ENCODE measurements at regions not wholly inside any gene's neighbourhood (a gene's known extent, or its start where the extent isn't known, plus 50 kb on each side); places are given as distances from the start of the nearest gene placed in this dataset.

DNA sequence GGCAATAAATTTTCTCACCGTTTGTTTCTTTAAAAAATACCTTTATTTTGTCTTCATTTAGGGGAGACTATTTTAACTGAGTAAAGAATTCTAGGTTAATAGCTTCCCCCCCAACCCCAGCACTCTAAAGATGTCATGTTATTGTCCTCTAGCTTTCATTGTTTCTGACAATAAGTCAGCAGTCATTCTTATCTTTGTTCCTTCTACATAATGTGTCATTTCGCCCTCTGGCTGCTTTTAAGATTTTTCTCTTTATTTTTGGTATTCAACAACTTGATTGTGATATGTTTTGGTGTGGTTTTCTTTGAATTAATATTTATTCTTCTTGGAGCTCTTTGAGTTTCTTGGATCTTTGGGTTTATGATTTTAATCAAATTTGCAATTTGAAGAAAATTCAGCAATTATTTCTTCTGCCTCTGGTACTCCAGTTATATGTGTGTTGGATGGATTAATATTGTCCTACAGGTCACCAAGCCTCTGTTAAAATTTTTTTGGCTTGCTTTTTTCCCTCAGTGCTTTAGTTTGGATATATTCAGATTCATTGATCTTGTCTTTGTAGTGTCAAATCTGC is 64.6 kb upstream of the ELN start:
- DNase-seq (ENCODE audit: low spot score), result no peak

DNA sequence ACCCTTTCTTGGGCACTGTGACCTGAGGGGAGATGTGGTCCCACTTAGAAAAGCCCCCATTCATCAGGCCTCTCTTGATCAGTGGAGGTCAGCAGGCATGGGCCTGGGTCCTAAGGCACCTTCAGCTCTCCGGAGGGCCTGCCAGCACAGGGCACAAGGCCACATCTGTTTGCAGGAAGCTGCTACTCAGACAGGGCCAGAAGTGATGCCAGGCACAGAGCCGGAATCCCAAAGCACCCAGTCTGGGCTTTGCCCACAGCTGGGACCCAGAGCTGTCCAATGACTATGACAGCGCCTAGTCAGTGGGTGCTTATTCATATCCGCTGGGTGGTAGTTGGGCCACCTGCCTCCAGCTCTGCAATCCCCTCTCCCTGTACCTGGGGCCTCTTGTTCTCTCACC is 63.2 kb upstream of the ELN start:
- DNase-seq (ENCODE audit: low spot score), result no peak

DNA sequence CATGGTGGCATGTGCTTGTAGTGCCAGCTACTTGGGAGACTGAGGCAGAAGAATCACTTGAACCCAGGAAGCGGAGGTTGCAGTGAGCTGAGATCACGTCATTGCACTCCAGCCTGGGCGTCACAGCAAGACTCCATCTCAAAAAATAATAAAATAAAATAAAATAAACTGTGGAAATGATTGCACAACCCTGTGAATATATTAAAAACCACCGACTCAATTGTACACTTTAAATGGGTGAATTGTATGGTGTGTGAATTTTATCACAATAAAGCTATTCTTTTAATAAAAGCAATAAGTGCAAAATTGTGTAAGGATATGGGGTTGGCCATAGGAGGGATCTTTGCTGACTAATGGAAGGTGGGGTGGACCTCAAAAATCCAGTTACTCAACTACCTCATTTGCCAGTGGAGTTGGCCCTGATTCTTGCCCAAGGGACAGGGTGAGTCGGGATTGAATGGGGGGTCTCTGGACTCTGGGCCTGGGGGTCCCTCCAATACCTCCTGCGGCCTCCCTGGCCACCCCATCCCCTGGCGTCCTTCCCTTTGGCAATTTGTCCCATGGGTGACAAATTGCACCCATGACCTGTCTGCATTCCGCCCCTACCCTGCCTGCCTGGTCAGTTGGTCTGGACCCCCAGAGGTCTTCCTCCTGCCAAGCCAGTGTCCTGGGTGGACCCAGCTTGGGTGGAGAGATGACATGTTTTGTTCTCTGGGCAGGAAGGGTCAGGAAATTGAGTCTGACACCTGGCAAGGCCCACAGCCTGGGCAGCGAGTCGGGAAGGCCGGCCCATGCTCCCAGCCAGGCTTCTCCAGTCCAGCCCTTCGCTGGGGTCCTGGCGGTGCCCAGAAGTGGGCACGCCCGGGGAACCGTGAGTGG is 61.7 kb upstream of the ELN start:
- DNase-seq (ENCODE audit: low spot score), result no peak

DNA sequence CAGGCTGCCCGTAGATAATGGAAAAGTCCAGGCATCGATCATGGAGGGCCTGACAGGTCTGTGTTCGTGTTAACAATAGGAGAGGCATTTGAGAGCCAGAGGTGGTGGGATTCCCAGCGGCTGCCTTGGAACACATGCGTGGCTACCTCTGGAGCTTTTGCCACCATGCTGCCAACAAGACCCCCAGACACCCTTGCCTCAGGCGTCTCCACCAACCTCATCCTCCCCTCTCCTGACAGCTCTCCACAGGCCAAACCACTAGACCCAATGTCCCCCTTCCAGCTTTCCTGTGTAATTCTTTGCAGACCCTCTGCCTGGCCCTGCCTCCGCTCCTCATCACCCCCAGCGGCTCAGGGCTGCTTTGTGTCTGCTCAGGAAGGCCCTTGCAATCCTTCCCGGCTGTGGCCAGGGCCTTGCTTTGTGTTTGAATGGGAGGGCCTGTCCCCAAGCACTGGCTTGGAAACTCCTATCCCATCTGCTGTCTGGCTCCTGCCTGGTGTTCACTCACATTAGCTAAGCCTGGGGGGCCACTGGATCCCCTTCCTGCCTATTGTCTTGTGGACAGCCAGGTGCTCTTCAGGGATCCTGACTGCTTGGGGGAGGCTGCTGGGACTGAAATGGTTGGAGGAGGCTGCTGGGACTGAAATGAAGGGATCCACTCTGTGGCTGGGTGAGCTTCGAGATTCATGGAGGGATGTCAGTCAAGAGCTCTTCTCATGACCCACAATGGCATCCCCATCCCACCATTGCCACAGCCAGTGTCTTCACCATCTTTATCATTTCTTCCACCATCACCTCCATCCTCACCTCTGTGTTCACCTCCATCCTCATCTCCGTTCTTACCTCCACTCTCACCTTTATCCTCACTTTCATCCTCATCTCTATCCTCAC is 60.8 kb upstream of the ELN start:
- DNase-seq (ENCODE audit: low spot score), result no peak

DNA sequence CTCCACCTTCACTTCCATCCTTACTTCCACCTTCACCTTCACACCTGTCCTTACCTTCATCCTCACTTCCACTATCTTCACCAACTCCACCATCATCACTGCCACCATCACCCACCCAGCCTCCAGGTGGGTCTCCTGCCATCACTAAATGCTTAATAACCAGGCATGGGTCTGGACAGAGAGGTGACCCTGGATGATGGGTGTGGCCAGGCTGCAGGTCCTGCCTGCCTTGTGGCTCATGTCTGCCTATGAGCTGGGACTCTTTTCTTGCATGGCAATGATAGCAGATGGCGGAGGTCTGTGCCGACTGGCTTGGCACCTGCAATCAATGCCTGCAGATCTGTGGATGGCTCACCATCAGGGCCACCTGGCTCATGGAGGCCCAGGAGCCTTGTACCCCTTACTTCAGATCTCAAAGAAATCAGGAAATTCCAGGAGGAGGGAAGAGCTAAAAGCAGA is 60.1 kb upstream of the ELN start:
- DNase-seq (ENCODE audit: low spot score), result no peak

DNA sequence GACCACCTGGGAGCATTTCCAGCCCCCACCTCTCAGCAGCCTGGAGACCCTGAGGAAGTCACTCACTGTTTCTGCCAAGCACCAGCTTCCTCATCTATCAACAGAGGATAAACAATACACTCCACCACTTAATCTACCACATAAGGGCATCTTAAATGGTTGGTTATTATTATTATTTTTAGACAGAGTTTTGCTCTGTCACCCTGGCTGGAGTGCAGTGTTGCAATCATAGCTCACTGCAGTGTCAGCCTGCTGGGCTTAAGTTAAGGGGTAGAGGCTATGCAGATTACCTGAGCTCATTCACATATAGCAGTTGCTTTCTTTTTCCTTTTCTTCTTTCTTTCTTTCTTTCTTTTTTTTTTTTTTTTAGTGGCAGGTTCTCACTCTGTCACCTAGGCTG is 59.5 kb upstream of the ELN start:
- no peak for DNase-seq (ENCODE audit: low spot score)

DNA sequence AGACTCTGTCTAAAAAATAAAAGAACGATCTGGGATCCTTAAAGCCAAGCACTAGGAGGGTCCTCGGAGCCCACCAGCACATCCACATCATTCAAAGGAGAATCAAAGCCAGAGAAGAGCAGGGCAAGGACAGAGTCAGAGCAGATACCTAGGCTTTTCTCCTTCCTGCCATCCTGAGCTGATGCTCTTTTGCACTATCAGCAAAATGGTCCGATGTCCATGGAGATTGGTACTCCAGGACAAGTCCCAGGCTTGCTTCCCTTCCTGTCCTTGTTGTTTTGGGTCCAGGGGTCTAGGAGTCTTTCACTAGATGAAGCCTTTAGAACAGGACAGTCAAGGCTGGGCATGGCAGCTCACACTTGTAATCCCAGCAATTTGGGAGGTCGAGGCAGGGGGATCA is 58.0 kb upstream of the ELN start:
- no peak for DNase-seq (ENCODE audit: low spot score)

DNA sequence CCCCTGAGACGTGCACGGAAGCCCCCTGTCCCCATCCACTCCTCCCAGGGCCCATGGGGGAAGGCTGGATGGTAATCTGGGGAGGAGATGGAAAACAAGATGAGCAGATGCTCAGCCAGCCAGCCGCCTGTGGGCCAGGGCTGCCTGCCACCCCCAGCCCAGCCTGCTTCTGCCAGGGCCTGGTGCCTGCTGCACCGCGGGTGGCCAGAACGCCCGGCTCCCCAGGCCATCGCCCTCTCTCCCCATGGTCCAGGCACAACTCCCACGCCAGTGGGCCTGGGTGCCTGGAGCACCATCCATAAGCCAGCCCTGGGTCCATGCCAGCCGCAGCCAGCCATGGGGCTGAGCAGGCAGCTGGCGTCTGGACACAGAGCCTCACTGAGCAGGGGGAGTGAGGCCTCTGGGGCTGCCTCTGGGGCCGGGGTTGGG is 57.2 kb upstream of the ELN start:
- DNase-seq (ENCODE audit: low spot score), result no peak

DNA sequence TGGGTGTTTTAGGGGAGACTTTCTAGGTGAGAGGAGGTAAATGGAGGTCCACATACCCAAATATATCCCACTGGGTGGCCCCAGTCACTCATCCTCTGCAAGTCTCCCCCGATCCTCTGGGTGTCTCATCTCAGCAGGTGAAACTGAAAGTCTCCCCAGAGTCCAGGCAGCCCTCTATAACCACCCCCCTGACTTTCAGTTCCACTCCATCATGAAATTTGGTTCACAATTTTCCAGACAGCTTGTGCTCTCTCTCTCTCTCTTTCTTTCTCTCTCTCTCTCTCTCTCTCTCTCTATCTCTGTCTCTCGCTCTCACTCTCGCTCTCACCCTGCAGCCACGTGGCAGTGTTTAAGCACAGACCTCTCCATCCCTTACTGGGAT is 56.7 kb upstream of the ELN start:
- no peak for DNase-seq (ENCODE audit: low spot score)

DNA sequence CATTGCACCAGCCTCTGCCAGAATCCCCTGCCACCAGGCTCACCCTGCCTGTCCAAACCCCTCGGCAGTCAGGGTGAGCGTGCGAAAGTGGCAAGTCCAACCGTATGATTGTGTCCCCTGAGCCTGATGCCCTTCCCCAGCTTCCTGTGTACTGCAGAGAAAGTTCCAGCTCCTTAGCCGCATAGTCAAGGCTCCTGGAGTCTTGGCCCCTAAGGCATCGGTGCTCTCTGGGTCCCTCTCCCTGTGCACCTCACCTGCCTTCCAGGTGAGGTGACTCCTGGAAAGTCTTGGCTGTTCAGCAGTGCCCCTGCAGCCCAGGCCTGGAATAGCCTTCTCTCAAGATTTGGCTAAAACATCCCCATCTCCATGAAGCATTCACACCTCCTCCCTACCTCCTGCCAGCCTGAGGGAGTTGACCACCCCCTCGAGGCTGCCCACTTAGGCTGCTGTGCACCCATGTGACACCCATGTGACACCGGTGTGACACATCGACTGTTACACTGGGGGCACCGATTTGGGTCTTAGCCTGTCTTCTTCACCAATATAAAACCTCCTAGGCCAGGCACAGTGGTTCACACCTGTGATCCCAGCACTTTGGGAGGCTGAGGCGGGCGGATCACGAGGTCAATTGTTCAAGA is 56.1 kb upstream of the ELN start:
- DNase-seq (ENCODE audit: low spot score), result no peak

DNA sequence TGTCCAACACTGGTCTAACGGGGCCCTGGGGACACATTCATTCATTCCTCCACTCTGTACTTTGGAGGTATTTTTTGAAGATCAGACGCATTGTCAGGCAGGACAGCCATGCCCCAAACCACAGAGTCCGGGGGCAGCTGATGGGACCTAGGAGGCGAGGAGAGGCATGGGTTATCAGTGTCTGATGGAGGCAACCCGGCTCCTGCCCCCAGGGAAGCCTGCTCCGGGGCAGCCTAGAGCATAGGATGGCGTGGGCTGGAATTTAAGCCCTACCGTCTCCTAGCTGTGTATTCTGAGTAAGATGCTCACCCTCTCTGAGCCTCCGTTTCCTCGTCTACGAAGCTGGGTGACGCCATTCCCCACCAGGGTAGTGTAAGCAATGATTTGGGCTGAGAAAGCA is 55.4 kb upstream of the ELN start:
- DNase-seq (ENCODE audit: low spot score), result no peak

DNA sequence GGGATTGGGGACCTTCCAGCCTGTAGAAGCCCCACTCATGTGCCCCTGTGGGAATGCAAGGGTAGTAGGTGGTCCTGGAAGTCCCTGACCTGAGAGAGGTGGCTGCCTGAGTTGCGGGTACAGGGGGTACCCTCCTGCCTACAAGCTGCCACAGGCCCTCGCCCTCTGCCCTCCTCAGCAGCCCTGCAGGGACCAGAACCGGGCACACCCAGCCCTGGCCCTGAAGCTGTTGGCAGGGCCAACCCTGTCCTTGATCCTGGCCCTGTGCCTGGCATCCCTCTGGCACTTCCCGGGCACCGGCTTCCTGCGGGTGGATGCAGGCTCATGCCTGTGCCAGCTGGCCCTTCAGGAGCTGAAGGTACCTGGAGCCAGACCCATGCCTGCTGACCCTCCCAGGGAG is 54.9 kb upstream of the ELN start:
- DNase-seq (ENCODE audit: low spot score), result no peak

DNA sequence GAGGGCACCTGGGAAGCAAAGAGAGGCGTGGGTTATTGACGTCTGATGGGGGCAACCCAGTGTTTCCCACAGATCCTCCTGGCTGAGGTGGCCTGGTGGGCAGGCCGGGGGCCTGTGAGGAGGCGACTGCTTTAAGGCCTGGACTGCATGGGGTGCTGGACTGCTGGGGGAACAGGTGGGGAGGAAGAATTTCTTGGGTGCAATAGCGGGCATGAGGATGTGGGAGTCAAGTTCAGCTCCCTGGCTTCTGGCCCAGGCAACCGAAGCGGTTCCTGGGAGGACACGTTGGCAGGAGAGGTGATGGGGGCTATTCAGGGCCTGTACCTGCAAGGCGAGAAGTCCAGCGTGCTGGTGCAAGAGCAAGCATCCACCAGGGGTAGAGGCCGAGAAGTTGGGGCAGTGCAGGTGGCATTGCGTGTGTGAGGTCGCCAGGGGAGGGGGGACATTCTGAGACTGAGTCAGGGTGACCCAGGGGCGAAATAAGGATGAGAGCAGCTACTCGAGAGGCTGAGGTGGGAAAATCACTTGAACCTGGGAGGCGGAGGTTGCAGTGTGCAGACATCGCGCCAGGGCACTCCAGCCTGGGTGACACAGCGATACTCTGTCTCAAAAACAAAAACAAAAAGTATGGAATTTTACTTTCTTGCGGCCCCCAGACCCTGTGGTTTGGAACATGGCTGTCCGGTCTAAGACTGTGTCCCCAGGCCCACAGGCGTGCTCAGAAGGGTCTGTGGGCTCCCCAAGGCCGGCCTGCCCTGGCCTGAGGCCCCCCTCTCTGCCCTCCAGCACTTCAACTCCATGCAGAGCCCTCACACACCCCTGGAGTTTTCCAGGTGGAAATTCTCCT is 53.6 kb upstream of the ELN start:
- DNase-seq (ENCODE audit: low spot score), result no peak

DNA sequence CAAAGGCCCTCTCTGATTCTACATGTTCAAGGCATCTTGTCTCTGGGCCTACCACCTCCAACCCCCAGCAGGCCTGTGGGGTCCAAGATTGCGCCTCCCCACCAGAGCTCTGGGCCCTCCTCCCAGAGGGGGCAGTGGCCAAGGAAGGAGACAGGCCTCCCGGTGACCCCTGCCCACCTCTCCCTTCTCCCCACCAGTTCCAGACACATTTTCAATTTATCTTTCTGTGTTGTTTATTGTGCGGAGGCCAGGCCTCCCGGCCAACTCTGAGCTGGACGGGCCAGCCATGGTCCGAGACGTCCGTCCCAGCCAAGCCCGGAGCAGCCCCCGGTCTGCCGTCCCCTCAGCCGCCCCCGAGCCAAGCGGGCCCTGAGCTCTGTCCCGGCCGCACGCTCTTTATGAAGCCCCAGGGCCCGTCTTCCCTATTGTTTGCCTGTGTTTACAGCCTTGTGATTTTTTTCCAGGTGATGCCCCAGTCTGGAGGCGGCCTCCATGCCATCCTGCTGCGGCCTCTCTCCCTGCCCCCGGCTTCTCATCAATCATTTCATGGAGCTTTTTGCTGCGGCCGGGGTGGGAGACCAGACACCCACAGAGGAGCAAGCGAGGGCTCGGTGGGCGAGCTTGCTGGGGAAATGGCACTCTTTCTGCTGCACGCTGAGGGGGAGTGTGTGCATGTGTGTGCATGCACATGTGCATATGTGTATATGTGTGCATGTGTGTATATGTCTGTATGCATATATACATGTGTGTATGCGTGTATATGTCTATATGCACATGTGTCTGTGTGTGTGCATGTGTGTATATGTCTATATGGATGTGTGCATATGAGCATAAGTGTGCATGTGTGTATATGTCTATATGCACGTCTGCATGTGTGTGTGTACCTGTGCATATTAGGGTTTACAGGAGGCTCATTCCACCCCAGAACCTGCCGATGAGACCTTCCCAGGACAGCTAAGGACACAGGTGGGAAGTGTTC is 52.7 kb upstream of the ELN start:
- DNase-seq (ENCODE audit: low spot score), result no peak

DNA sequence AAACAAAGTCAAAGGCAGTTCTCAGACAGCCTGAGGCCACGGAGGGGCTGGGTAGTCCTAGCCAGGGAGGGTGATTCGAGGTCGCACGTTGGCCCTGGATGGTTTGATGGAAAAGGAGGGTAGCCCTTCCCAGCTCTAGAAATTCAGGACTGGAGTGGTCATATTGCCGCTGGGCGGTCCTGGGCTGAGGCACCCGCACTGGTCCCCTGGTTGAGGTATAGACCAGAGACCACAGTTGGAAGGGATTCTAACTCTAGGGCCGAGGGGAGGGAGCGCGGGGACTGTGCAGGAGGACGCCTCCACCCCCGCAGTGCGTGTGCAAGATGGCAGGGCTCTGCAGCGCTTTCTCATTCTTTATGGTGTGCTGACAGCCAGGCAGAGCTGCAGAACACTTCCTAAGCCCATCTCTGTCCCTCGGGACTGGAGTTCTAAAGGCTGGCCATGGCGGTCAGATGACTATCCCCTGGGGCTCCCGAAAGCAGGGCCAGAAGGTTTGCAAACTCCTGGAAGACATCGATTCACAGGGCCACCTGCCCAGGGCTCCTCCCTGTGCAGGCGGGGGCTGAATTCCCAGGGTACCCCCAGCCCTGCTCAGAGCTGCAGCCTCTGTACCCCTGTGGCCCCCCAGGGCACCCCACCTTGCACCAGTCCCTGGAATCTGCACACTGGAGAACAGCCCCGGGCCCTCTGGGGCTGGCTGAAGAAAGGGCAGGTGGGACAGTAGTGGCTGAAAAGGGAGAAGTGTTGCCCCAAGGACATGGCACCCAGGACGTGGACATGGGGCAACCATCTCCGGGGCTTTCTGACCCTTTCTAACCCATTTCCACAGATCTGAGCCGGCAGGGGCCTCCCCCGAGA is 51.0 kb upstream of the ELN start:
- DNase-seq (ENCODE audit: low spot score), result no peak

DNA sequence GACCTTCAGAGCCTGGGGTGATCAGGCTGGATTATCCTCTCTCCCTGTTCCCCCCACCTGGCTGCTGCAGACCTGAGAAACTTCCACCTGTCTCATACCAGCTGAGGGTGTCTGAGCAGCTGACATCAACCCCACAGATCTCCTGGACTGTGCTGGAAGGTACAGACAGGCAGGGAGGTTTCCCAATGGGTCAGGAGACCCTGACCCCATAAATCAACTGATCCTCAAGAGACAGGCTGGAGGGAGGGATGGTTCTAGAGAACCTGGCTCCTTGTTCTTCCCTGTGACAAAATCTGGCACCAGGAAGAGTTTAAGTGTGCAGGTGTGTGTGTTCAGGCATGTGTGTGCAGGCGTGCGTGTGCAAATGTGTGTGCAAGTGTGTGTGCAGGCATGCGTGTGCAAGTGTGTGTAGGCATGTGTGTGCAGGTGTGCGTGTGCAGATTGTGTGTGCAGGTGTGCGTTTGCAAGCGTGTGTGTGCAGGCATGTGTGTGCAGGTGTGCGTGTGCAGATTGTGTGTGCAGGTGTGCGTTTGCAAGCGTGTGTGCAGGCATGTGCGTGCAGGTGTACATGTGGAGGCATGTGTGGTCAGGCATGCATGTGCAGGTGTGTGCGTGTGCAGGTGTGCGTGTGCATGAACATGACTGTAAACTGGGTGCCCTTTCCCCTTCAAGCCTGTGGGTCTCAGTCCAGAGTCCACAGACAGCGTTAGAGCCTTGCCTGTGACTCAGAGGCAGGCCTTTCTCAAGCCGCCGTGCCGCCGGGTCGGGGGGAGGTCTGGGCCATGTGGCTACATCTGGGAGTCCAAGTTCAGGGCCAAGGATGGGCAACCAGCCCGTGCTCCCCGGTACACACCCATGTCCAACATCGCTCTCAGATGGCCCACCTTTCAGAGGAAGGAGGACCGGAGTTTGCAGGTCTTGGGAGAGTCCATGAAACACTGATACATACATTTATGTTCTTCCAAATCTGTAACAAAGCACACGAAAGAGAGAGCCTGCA is 50.1 kb upstream of the ELN start:
- no peak for DNase-seq (ENCODE audit: low spot score)
